ENCODE measurements at regions not wholly inside any gene's neighbourhood (a gene's known extent, or its start where the extent isn't known, plus 50 kb on each side); places are given as distances from the start of the nearest gene placed in this dataset.
"Not testable (repeated sequence)": the region's sequence is repeated elsewhere in the genome, so short reads cannot be mapped to it uniquely, and the experiment has no call there.

GRCh38 chr7:34438436-34438835 is 219.6 kb upstream of the NPSR1 start:
- Histone ChIP-seq H3K4me3 (ENCODE audit: low read depth, low read length, poor library complexity, severe bottlenecking) (no peak overlapping the region), H3K4me1 (ENCODE audit: insufficient read depth, low read length, poor library complexity, severe bottlenecking) (no peaks in the 10 kb centered on the region), H3K36me3 (ENCODE audit: insufficient read depth, low read length, poor library complexity, severe bottlenecking) (no peaks in the 10 kb centered on the region), H3K27ac (ENCODE audit: low read depth, low read length, poor library complexity, severe bottlenecking) (no peak overlapping the region), H3K9me3 (ENCODE audit: low read depth, low read length, poor library complexity, severe bottlenecking) (no peaks in the 10 kb centered on the region), H3K27me3 (replicated peaks; ENCODE audit: insufficient read depth, low read depth, low read length, poor library complexity) (no peaks in the 10 kb centered on the region)
- no peak for DNase-seq (ENCODE audit: low spot score)
- intact Hi-C loops (cut with micrococcal nuclease; ENCODE audit: unreplicated experiment), result no loop called here
- no TSS peak for BruUV-seq (replicated peaks)
- ChIA-PET POLR2A (ENCODE audit: low non-redundant PET) (no interaction called here), CTCF (no interaction called here)
- TF ChIP-seq CTCF (conservative IDR thresholded peaks at IDR 0.05; ENCODE audit: low read depth, low read length) (no peak), EZH2 (IDR thresholded peaks at IDR 0.05; ENCODE audit: borderline replicate concordance, low read depth, low read length, poor library complexity, severe bottlenecking) (no peak)

- no peak overlapping the region for H3K27ac ChIP-seq (ENCODE audit: low read depth, low read length, poor library complexity, severe bottlenecking)
- intact Hi-C loops (cut with micrococcal nuclease; ENCODE audit: unreplicated experiment), result no loop called here
- DNase-seq (ENCODE audit: low spot score), result no peak
- H3K36me3 ChIP-seq (ENCODE audit: insufficient read depth, low read length, poor library complexity, severe bottlenecking), result no peaks in the 10 kb centered on the region
- no peak for TF ChIP-seq EZH2 (IDR thresholded peaks at IDR 0.05; ENCODE audit: borderline replicate concordance, low read depth, low read length, poor library complexity, severe bottlenecking)
- TF ChIP-seq CTCF (conservative IDR thresholded peaks at IDR 0.05; ENCODE audit: low read depth, low read length), result no peak
- no TSS peak for BruUV-seq (replicated peaks)
- ChIA-PET CTCF (no interaction called here), POLR2A (ENCODE audit: low non-redundant PET) (no interaction called here)
- no peaks in the 10 kb centered on the region for H3K4me1 ChIP-seq (ENCODE audit: insufficient read depth, low read length, poor library complexity, severe bottlenecking)
- H3K27me3 ChIP-seq (replicated peaks; ENCODE audit: insufficient read depth, low read depth, low read length, poor library complexity), result no peaks in the 10 kb centered on the region
- H3K9me3 ChIP-seq (ENCODE audit: low read depth, low read length, poor library complexity, severe bottlenecking), result no peaks in the 10 kb centered on the region
- no peak overlapping the region for H3K4me3 ChIP-seq (ENCODE audit: low read depth, low read length, poor library complexity, severe bottlenecking)
Measured at GRCh38 chr7:34445653-34446052, 212.4 kb upstream of the NPSR1 start.

- H3K4me1 ChIP-seq (ENCODE audit: insufficient read depth, low read length, poor library complexity, severe bottlenecking); DNase-seq (ENCODE audit: low spot score); H3K36me3 ChIP-seq (ENCODE audit: insufficient read depth, low read length, poor library complexity, severe bottlenecking); H3K4me3 ChIP-seq (ENCODE audit: low read depth, low read length, poor library complexity, severe bottlenecking); POLR2A ChIA-PET (ENCODE audit: low non-redundant PET); BruUV-seq (replicated peaks); H3K9me3 ChIP-seq (ENCODE audit: low read depth, low read length, poor library complexity, severe bottlenecking); H3K27ac ChIP-seq (ENCODE audit: low read depth, low read length, poor library complexity, severe bottlenecking); intact Hi-C loops (cut with micrococcal nuclease; ENCODE audit: unreplicated experiment); CTCF ChIA-PET; H3K27me3 ChIP-seq (replicated peaks; ENCODE audit: insufficient read depth, low read depth, low read length, poor library complexity): not testable (repeated sequence)
Measured at GRCh38 chr7:34448531-34448930, 209.5 kb upstream of the NPSR1 start.

- no TSS peak for BruUV-seq (replicated peaks)
- DNase-seq (ENCODE audit: low spot score), result no peak
- Histone ChIP-seq H3K4me3 (ENCODE audit: low read depth, low read length, poor library complexity, severe bottlenecking) (no peak overlapping the region), H3K4me1 (ENCODE audit: insufficient read depth, low read length, poor library complexity, severe bottlenecking) (no peaks in the 10 kb centered on the region), H3K27me3 (replicated peaks; ENCODE audit: insufficient read depth, low read depth, low read length, poor library complexity) (no peaks in the 10 kb centered on the region), H3K27ac (ENCODE audit: low read depth, low read length, poor library complexity, severe bottlenecking) (no peak overlapping the region), H3K9me3 (ENCODE audit: low read depth, low read length, poor library complexity, severe bottlenecking) (no peaks in the 10 kb centered on the region), H3K36me3 (ENCODE audit: insufficient read depth, low read length, poor library complexity, severe bottlenecking) (no peaks in the 10 kb centered on the region)
- intact Hi-C loops (cut with micrococcal nuclease; ENCODE audit: unreplicated experiment), result no loop called here
- ChIA-PET POLR2A (ENCODE audit: low non-redundant PET) (no interaction called here), CTCF (no interaction called here)
- TF ChIP-seq CTCF (conservative IDR thresholded peaks at IDR 0.05; ENCODE audit: low read depth, low read length), result no peak
- no peak for TF ChIP-seq EZH2 (IDR thresholded peaks at IDR 0.05; ENCODE audit: borderline replicate concordance, low read depth, low read length, poor library complexity, severe bottlenecking)
Measured at GRCh38 chr7:34449765-34450164, 208.3 kb upstream of the NPSR1 start.

Data from A673 (cell line).